Activated CD4-positive, alpha-beta T cell treated with anti-CD3 and anti-CD28 coated beads, Interleukin-2, amount 10 ng/mL, durations not matched to agents 7 days and 5 days (primary cell): ENCODE measurements at regions not wholly inside any gene's neighbourhood (a gene's known extent, or its start where the extent isn't known, plus 50 kb on each side); places are given as distances from the start of the nearest gene placed in this dataset.
"Not testable (repeated sequence)": the region's sequence is repeated elsewhere in the genome, so short reads cannot be mapped to it uniquely, and the experiment has no call there.

Experiments
- CTCF ChIA-PET: fragments of 350-600 bp; sonication (Branson Sonifier 250); formaldehyde crosslinking; loops from one replicate; lab custom pipeline; 2021; ENCODE audit warnings: antibody characterized with exemption; lab: Charles Lee
- POLR2A ChIA-PET: fragments of 350-600 bp; sonication (Branson Sonifier 250); formaldehyde crosslinking; loops from one replicate; lab custom pipeline; 2021; ENCODE audit warnings: antibody characterized with exemption; lab: Charles Lee
- DNase-seq: peaks from one replicate; pipeline ENCODE4 v3.0.0-alpha.2; 2020
- H3K27ac Mint-ChIP-seq: one replicate; pipeline ENCODE4 v1.8.0; 2021; ENCODE audit warnings: mild to moderate bottlenecking, moderate library complexity, mixed read lengths
- H3K27me3 Mint-ChIP-seq: one replicate; pipeline ENCODE4 v1.8.0; 2021; ENCODE audit warnings: mixed read lengths
- H3K36me3 Mint-ChIP-seq: one replicate; pipeline ENCODE4 v1.8.0; 2021; ENCODE audit warnings: low read depth, mixed read lengths
- H3K4me1 Mint-ChIP-seq: one replicate; pipeline ENCODE4 v1.8.0; 2021; ENCODE audit warnings: mixed read lengths
- H3K4me3 Mint-ChIP-seq: one replicate; pipeline ENCODE4 v1.8.0; 2021; ENCODE audit warnings: mild to moderate bottlenecking, moderate library complexity, mixed read lengths
- H3K9me3 Mint-ChIP-seq: one replicate; pipeline ENCODE4 v1.8.0; 2021; ENCODE audit warnings: mixed read lengths

DNA sequence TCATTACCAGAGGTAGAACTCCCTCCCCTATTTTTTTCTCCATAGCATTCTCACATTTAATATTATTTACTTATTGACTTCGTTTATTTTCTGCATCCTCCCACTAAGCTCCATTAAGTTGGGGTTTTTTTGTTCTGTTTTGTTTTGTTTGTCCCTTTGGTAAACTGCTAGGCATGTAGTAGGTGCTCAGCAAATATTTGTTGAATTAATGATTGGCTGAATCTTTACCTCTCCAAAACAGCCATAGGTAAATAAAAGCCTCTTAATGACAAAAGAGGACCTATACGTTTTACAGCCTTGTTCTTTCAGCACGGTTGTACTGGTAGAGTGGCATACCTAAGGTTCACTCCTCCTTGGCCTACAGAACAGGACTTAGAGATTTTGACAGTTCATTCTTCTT, 52.0 kb downstream of the PRORP start:
- no peaks in the 10 kb centered on the region for H3K27me3 Mint-ChIP-seq
- ChIA-PET POLR2A (no interaction called here), CTCF (no interaction called here)
- H3K9me3 Mint-ChIP-seq, result peaks cover 5% of the 10 kb centered on the region
- DNase-seq, result no peak
- H3K4me3 Mint-ChIP-seq, result no peak overlapping the region
- H3K36me3 Mint-ChIP-seq, result peaks cover 41% of the 10 kb centered on the region
- no peak overlapping the region for H3K27ac Mint-ChIP-seq
- peaks cover 3% of the 10 kb centered on the region for H3K4me1 Mint-ChIP-seq

DNA sequence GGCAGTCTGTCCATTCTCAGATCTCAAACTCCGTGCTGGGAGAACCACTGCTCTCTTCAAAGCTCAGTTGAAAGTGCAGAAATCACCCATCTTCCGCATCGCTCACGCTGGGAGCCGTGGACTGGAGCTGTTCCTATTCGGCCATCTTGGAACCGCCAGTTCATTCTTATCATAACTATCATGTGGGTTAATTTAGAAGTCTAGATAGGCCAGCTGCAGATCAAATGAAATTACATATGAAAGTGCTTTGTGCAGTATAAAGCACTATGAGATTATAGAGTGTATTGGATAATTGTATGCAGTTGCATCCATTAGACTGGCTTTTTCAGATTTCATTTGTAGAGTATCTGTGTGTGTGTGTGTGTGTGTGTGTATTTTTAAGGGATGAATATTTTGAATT, 57.8 kb downstream of the PRORP start:
- H3K4me3 Mint-ChIP-seq, result no peak overlapping the region
- CTCF ChIA-PET, result interaction anchor here (0.9 kb wide), 1 partner anchor 50 kb away, joined by 3 read pairs; no protein-coding TSS in a partner anchor

DNA sequence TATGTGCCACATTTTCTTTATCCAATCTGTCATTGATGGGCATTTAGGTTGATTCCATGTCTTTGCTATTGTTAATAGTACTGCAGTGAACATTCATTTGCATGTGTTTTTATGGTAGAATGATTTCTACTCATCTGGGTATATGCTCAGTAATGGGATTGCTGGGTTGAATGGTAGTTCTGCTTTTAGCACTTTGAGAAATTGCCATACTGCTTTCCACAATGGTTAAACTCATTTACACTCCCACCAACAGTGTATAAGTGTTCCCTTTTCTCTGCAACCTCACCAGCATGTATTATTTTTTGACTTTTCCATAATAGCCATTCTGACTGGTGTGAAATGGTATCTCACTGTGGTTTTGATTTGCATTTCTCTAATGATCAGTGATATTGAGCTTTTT, 62.5 kb downstream of the PRORP start:
- CTCF ChIA-PET, result interaction anchor here (0.8 kb wide), 1 partner anchor 232 kb away, joined by 3 read pairs; no protein-coding TSS in a partner anchor
- H3K36me3 Mint-ChIP-seq, result peaks cover 28% of the 10 kb centered on the region
- H3K9me3 Mint-ChIP-seq, DNase-seq, H3K27me3 Mint-ChIP-seq, H3K4me3 Mint-ChIP-seq, POLR2A ChIA-PET, H3K27ac Mint-ChIP-seq, H3K4me1 Mint-ChIP-seq: not testable (repeated sequence)

More for the DNA sequence above, 57.8 kb downstream of the PRORP start:
- Mint-ChIP-seq H3K36me3 (peaks cover 25% of the 10 kb centered on the region), H3K4me1 (peaks cover 1% of the 10 kb centered on the region), H3K27me3 (no peaks in the 10 kb centered on the region), H3K9me3 (no peaks in the 10 kb centered on the region), H3K27ac (no peak overlapping the region)
- no peak for DNase-seq
- POLR2A ChIA-PET, result no interaction called here

DNA sequence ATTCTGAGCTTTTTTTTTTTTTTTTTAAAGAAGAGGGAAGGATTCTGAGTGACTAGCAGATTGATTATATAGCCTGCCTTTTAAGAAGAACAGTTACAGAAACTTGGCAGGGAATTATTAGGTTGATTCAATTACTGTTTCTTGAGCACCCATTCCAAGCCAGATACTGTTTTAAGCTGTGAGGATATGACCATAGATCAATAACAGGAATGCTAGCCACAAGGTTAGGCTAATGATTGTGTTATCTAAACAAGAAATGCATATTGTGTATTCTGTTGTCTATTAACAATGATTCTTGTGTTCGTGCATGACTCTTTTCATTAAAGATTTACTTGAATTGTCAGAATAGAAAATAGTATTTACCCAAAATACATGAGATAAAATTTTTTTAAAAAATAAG, 67.1 kb downstream of the PRORP start:
- ChIA-PET POLR2A (no interaction called here), CTCF (interaction anchor here (0.6 kb wide), 1 partner anchor 291 kb away, joined by 4 read pairs; no protein-coding TSS in a partner anchor)
- H3K27me3 Mint-ChIP-seq, result no peaks in the 10 kb centered on the region
- no peak overlapping the region for H3K4me3 Mint-ChIP-seq
- no peak overlapping the region for H3K27ac Mint-ChIP-seq
- H3K36me3 Mint-ChIP-seq, result peaks cover 43% of the 10 kb centered on the region
- peaks cover 6% of the 10 kb centered on the region for H3K9me3 Mint-ChIP-seq
- no peak for DNase-seq
- H3K4me1 Mint-ChIP-seq, result peaks cover 12% of the 10 kb centered on the region

DNA sequence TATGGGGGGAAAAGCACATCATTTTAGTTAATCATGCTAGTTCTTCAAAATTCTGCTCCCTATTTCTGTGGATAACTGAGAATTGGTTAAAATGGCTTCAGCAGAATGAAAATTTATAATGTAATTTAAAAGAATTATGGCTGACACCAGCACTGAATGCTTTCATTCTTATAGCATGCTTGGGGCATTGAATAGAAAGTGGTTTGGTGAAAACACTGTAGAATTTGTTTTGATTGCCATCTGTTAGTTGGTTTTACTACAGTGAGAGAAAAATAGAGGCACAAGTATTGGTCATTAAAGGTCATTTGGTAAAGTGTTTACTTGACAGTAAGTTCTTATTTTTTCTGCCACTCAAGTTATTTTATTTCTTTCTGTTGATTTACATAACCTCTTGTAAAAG, 70.8 kb downstream of the PRORP start:
- no peak overlapping the region for H3K27ac Mint-ChIP-seq
- CTCF ChIA-PET, result interaction anchor here (0.8 kb wide), 1 partner anchor 211 kb away, joined by 4 read pairs; the partner anchor contains the start of gene NFKBIA
- POLR2A ChIA-PET, result no interaction called here
- H3K36me3 Mint-ChIP-seq, result peaks cover 28% of the 10 kb centered on the region
- H3K27me3 Mint-ChIP-seq, result no peaks in the 10 kb centered on the region
- H3K4me3 Mint-ChIP-seq, result no peak overlapping the region
- H3K4me1 Mint-ChIP-seq, result peaks cover 23% of the 10 kb centered on the region
- no peak for DNase-seq
- H3K9me3 Mint-ChIP-seq, result peaks cover 6% of the 10 kb centered on the region

DNA sequence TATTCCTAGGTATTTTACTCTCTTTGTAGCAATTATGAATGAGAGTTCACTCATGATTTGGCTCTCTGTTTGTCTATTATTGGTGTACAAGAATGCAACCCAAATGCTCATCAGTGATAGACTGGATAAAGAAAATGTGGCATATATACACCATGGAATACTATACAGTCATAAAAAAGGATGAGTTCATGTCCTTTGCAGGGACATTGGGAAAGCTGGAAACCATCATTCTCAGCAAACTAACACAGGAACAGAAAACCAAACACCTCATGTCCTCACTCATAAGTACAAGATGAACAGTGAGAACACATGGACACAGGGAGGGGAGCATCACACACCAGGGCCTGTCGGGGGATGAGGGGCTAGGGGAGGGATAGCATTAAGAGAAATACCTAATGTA, 71.8 kb downstream of the PRORP start:
- H3K4me1 Mint-ChIP-seq, result peaks cover 23% of the 10 kb centered on the region
- H3K4me3 Mint-ChIP-seq, DNase-seq, H3K9me3 Mint-ChIP-seq, POLR2A ChIA-PET, H3K27me3 Mint-ChIP-seq, CTCF ChIA-PET, H3K27ac Mint-ChIP-seq: not testable (repeated sequence)
- peaks cover 28% of the 10 kb centered on the region for H3K36me3 Mint-ChIP-seq

DNA sequence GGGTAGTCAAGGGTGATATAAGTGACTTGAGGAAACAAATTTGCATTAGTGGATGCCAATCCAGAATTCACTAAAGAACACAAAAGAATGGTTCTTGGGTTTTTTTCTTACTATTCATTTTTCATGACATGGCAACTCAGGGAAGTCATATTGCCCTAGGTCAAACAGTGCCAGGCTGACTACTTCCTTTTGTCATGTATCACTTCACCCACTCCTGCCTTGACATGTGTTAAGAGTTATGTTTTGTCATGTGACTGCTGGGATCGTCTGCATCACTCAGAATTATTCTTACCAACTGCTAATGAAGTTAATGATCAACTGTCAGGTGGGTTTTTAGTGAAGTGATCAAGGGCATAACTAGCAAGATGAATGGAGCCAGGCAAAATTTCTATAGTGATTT, 74.2 kb downstream of the PRORP start:
- H3K27ac Mint-ChIP-seq, result no peak overlapping the region

DNA sequence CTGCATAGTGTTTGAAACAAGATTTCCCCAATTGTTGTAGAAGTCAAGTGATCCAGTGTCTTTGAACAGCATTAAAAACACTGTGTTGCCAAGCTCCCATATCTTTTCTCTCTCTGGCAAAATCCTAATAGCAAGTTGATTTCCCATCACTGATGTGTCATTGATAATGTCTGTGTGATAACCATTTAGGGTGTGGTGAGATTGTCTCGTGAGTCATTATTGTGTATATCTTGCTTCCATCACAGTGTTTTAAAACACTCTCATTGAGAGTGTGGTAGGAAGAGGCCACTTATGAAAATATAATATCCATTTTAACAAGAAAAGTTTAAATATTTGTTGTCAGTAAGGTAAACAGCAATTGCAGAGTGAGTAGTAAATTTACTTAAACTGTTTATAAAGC, 74.7 kb downstream of the PRORP start:
- peaks cover 24% of the 10 kb centered on the region for H3K4me1 Mint-ChIP-seq
- ChIA-PET CTCF (interaction anchor here (0.8 kb wide), 1 partner anchor 10 kb away, joined by 3 read pairs; no protein-coding TSS in a partner anchor), POLR2A (no interaction called here)
- no peak for DNase-seq
- peaks cover 6% of the 10 kb centered on the region for H3K9me3 Mint-ChIP-seq
- H3K36me3 Mint-ChIP-seq, result peaks cover 22% of the 10 kb centered on the region
- no peak overlapping the region for H3K27ac Mint-ChIP-seq
- no peaks in the 10 kb centered on the region for H3K27me3 Mint-ChIP-seq
- H3K4me3 Mint-ChIP-seq, result no peak overlapping the region

More for the DNA sequence above, 74.2 kb downstream of the PRORP start:
- Mint-ChIP-seq H3K9me3 (peaks cover 6% of the 10 kb centered on the region), H3K4me1 (peaks cover 27% of the 10 kb centered on the region), H3K4me3 (no peak overlapping the region), H3K27me3 (no peaks in the 10 kb centered on the region), H3K36me3 (peaks cover 26% of the 10 kb centered on the region)
- POLR2A ChIA-PET, result no interaction called here
- no peak for DNase-seq
- CTCF ChIA-PET, result no interaction called here

DNA sequence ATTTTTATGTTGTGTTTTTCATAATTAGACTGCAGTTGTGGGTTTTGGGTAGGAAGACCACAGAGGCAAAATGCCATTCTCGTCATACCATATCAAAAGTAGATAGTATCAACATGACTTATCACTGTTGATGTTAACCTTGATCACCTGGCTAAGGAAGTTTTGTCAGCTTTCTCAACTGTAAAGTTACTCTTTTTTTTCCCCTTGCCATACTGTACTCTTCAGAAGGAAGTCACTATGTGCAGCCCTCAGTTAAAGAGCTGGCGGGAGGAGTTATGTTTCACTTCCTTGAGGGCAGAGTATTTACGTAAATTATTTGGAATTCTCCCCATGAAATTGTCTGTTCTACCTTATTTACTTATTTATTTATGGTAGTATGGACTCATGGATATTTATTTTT, 78.7 kb downstream of the PRORP start:
- DNase-seq, result no peak
- H3K4me1 Mint-ChIP-seq, result peaks cover 38% of the 10 kb centered on the region
- POLR2A ChIA-PET, result no interaction called here

DNA sequence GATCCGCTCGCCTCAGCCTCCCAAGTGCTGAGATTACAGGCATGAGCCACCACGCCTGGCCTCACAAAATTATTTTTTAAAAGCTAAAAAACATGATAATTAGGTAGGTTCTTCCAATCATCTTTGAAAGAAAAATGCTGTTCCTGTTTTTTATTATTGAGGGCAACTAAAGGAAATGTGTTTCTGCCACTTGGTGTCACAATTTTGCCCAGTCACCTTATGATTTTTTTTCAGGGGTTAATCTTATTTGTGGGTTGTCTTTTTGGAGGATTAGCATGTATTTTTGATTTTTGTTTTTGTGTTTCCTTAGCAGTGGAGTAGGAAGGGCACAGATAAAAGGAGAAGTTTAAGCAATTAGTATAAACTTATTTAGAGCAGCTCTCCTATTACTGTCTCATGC, 79.8 kb downstream of the PRORP start:
- H3K27me3 Mint-ChIP-seq, result no peaks in the 10 kb centered on the region
- no peak for DNase-seq
- no peak overlapping the region for H3K4me3 Mint-ChIP-seq
- peaks cover 8% of the 10 kb centered on the region for H3K36me3 Mint-ChIP-seq
- H3K9me3 Mint-ChIP-seq, result no peaks in the 10 kb centered on the region
- H3K4me1 Mint-ChIP-seq, result peaks cover 28% of the 10 kb centered on the region
- ChIA-PET CTCF (no interaction called here), POLR2A (interaction anchor here (0.6 kb wide), 1 partner anchor 492 kb away, joined by 3 read pairs; no protein-coding TSS in a partner anchor)
- H3K27ac Mint-ChIP-seq, result peak overlapping the region; percentile 23

More for the DNA sequence above, 78.7 kb downstream of the PRORP start:
- no peaks in the 10 kb centered on the region for H3K27me3 Mint-ChIP-seq
- no peak overlapping the region for H3K4me3 Mint-ChIP-seq
- no peaks in the 10 kb centered on the region for H3K9me3 Mint-ChIP-seq
- peak overlapping the region; percentile 41 for H3K27ac Mint-ChIP-seq
- CTCF ChIA-PET, result interaction anchor here (0.7 kb wide), 1 partner anchor 41 kb away, joined by 3 read pairs; no protein-coding TSS in a partner anchor
- H3K36me3 Mint-ChIP-seq, result peaks cover 8% of the 10 kb centered on the region

DNA sequence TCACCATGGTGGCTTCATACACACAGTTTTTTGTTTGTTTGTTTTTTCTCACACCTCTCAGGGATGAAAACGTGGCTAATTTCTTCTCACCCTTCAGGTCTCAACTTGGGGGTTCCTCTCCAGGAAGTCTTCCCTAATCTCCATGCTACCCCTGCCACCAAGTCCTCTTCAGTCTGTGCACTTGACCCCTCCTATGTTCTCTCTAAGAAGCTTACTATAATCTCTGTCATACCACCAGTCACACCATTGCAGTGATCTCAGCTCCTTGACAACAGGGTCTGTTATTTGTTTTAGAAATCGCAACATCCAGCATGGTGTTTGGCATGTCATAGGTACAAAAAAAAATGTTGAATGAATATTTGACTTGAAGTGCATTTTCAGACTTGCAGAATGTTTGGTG, 83.4 kb downstream of the PRORP start:
- DNase-seq, result no peak
- POLR2A ChIA-PET, result no interaction called here
- Mint-ChIP-seq H3K4me3 (no peak overlapping the region), H3K9me3 (no peaks in the 10 kb centered on the region), H3K27ac (no peak overlapping the region), H3K27me3 (no peaks in the 10 kb centered on the region), H3K4me1 (peaks cover 33% of the 10 kb centered on the region), H3K36me3 (peaks cover 9% of the 10 kb centered on the region)
- CTCF ChIA-PET, result no interaction called here

DNA sequence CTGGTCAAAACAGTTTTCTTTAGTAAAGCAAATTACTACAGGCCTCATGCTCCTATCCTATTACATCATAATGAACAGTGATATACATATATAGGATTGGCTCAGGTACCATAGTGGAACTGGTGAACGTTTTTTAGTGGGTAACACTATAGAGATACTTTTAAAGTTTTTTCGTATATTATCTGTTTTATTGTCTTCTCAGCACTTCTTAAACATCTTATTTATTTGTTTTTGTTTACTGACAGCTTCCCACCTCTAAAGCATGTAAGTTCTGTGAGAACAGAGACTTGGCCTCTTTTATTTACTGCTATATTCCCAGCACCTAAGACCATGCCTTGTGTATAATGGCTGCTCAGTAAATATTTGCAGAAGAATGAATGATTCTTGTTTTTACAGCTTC, 81.1 kb upstream of the PSMA6 start:
- POLR2A ChIA-PET, result interaction anchor here (0.6 kb wide), 1 partner anchor 14 kb away, joined by 6 read pairs; no protein-coding TSS in a partner anchor
- CTCF ChIA-PET, result interaction anchor here (0.9 to 1.0 kb wide), 2 partner anchors 23 to 195 kb away, joined by 4 to 5 read pairs; no protein-coding TSS in a partner anchor
- H3K36me3 Mint-ChIP-seq, result peaks cover 2% of the 10 kb centered on the region
- no peak for DNase-seq
- no peak overlapping the region for H3K27ac Mint-ChIP-seq
- no peaks in the 10 kb centered on the region for H3K27me3 Mint-ChIP-seq
- H3K4me1 Mint-ChIP-seq, result peaks cover 23% of the 10 kb centered on the region
- no peak overlapping the region for H3K4me3 Mint-ChIP-seq
- H3K9me3 Mint-ChIP-seq, result no peaks in the 10 kb centered on the region

DNA sequence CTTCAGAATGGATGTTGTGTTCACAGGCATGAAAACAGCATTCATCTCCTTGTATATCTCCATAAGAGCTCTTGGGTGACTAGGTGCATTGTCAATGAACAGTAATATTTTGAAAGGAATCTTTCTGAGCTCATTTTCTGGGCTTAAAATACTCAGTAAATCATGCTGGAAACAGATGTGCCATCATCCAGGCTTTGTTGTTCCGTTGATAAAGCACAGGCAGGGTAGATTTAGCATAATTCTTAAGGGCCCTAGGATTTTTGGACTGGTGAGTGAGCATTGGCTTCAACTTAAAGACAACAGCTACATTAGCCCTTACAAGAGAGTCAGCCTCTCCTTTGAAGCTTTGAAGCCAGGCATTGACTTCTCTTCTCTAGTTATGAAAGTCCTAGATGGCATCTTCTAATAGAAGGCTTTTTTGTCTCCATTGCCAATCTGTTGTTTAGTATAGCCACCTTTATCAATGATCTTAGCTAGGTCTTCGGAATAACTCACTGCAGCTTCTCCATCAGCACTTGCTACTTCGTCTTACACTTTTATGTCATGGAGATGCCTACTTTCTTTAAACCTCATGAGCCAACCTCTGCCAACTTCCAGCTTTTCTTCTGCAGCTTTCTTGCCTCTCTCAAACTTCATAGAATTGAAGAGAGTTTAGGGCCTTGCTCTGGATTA, 79.6 kb upstream of the PSMA6 start:
- Mint-ChIP-seq H3K27ac (no peak overlapping the region), H3K27me3 (no peaks in the 10 kb centered on the region), H3K4me1 (peaks cover 23% of the 10 kb centered on the region), H3K9me3 (no peaks in the 10 kb centered on the region), H3K4me3 (no peak overlapping the region), H3K36me3 (peaks cover 3% of the 10 kb centered on the region)
- no peak for DNase-seq
- POLR2A ChIA-PET, result interaction anchor here (0.6 kb wide), 1 partner anchor 9 kb away, joined by 4 read pairs; no protein-coding TSS in a partner anchor
- CTCF ChIA-PET, result interaction anchor here (0.6 to 0.7 kb wide), 2 partner anchors 89 to 181 kb away, joined by 3 read pairs; no protein-coding TSS in a partner anchor
